ENCODE measurements at regions not wholly inside any gene's neighbourhood (a gene's known extent, or its start where the extent isn't known, plus 50 kb on each side); places are given as distances from the start of the nearest gene placed in this dataset.
A peak's percentile ranks its signal among the peaks of the same experiment; 100 is the strongest.
"Not testable (repeated sequence)": the region's sequence is repeated elsewhere in the genome, so short reads cannot be mapped to it uniquely, and the experiment has no call there.

DNA sequence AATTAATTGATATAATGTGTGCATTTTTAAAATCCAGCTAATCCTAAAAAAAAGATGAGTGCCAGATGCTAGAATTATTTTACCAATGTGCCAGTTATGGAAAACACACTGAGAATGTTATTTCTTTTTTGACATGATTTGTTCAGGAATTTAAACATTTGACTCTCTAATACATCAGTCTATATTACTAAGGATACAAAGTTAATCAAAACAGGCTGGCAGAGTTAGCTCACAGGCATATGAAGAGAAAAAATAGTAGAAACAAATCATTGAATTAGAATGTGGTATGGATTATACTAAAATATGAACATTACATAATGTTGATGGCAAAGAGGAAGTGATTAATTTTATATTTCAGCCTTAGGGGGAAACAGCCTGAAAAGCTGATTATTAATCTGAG lies 368.3 kb upstream of the GJE1 start:
- DNase-seq: no peak

DNA sequence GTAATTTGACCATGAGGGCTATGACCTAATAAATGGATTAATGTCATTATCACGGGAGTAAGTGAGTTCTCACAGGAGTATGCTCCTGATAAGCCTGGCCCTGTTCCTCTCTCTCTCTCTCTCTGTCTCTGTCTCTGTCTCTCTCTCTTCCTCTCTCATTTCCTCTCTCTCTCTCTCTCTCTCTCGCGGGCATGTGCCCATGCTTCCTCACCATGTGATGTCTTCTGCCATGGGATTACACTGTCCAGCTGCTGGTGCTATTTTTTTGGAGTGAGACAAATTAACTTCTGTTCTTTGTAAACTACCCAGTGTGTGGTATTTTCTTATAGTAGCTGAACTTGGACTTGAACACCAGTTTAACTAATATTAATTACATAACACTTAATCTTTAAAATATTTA lies 374.3 kb upstream of the GJE1 start:
- no peak for DNase-seq

DNA sequence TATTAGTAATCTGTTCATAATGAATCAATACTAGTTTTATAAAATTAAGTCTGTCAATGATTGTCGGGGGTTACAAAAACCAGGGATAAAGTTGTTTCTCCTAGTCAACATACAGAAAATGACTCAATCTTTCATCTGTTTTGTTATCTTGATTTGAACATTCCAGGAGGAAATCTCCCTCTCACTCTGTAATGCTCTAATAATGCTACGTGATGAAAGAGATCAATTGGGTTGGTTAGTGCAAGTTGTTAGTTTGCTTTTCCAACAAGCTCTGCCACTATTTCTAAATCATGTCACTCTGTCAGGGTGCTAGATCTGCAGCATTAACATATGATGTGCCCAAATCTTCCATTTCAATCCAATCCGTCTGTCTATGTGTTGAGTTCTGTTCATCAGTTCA lies 379.5 kb upstream of the GJE1 start:
- no peak for DNase-seq

DNA sequence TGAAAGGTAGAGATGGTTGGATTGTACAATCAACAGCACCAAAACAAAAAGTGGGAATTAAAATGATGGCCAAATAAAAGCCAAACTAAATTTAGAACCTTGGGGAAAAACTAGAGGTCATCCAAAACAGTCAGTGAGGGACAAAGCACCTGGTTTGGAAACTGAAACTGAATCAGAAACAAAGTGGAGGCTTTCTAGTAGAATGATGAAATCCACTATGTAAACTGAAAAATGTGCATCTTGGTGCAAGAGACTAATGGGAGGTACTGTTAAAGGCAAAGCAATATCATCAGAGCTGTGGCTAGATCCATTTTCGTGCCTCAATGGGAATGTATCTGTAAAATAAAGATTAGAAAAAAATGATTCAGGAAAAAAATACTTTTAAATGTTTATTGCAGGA lies 380.0 kb upstream of the GJE1 start:
- DNase-seq: no peak

DNA sequence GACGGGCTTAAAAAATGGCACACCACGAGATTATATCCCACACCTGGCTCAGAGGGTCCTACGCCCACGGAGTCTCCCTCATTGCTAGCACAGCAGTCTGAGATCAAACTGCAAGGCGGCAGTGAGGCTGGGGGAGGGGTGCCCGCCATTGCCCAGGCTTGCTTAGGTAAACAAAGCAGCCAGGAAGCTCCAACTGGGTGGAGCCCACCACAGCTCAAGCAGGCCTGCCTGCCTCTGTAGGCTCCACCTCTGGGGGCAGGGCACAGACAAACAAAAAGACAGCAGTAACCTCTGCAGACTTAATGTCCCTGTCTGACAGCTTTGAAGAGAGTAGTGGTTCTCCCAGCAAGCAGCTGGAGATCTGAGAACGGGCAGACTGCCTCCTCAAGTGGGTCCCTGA lies 386.4 kb upstream of the GJE1 start:
- DNase-seq: not testable (repeated sequence)

DNA sequence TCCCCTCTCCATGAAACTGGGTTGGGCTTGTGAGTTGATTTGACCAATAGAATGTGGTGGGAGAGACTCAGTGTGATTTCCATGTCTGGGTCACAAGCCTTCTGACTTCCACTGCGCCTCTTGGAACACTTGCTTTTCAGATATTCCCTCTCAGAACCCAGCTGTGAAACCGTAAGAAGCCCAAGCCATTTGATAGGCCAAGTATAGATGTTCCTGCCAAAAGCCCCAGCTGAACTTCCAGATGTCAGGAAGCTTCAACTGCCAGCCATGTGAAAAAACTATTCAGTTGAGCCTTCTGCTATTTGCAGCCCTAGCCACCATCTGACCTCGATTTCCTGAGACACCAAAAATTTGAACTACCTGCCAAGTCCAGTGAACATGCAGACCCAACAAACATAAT lies 387.8 kb upstream of the GJE1 start:
- DNase-seq: peak; percentile 63

DNA sequence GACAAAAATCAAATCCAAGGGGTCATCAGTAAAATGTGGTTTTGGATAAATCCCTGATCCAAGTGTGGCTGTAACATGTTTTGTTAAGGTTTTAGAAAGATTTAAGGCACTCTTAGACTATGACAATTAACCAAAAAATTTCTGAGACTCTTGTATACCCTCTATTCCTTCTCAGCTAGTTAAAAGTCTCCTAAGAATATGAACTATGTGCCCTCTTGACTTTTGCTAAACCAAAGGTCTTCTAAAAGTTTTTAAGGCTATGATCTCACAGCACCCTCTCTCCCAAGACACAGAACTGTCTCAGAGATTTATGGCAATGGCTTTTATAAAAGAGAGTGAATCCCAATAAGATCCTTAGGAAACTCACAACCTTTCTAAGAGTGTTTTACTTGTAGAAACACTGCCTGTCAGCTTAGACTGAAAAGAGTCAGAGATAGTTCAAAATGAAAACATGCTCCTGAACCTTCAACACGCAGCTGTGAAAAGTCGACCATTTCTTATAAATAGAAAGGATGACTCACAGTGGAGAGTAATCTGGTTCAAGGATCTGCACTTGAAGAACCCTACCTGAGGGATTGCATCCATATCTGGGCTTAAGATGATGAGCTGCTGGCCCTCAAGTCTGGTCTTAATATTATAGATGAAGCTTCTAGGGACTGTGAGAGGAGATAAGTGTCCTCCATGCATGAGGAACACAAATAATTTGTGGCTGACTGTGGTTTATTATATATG lies 388.4 kb upstream of the GJE1 start:
- no peak for DNase-seq

DNA sequence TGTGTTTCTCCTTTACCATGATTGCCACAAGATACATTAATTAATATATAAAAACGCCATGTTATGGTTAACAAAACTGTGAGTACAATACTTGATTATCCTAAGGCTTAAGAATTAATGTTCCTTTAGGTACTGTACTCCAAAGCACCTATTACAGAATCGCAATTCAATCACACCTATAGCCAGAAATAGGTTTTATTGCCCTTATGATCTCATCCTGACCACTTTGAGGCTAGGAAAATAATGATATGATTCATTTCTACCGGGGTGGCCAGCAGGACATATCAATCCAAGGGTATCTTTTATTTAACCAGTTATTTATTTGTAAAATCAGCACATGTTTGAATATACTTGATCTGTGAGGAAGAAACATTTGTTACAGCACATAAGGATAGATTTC lies 396.6 kb upstream of the GJE1 start:
- DNase-seq: no peak

DNA sequence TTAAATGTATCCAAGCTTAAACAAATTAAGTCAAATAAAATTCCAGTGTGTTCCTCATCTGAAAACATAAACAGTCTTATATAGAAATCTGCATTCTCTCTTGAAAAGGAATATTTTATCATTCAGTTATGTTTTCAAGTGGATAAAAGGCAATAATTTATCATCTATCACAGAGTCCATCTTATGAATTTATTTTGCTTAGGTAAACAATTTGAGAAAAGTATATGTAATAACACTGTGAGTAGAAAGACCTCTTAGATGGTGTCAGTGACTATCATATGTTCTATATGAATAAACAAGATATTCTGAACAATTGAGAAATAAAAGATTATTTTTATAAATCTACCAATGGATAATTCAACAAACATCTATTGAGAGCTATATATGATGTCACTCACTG lies 397.6 kb upstream of the GJE1 start:
- no peak for DNase-seq

DNA sequence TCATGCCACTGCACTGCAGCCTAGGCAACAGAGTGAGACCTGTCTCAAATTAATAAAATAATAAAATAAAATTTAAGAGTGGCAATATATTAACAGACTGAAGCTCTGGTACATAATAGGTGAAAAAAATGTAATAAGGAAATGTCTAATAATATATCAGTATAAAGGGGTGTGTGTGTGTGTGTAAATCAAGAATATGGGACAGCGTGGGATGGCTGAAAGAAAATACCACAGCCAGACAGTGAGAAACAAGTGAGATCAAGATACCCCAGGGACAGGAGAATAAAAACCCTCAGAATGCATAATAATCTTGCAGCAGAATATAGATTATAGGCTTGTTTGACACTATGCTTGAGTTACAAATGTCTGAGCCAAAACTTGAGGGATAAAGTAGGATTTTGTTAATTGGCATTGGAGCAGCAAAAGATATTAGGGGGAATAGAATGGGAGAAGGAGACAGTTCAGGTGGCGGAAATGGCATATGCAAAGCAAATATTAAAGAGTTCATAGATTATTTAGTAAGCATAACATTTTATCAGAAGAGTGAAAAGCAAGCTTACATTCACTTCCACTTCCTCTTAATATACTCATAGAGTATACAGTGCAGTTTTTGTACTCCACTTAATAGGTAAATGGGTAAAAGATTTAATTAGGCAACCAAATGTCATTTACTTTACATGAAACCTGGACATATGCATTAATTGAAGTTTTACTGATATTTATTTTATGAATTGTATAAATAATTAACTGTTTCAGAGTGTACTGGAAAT lies 398.5 kb upstream of the GJE1 start:
- no peak for DNase-seq

DNA sequence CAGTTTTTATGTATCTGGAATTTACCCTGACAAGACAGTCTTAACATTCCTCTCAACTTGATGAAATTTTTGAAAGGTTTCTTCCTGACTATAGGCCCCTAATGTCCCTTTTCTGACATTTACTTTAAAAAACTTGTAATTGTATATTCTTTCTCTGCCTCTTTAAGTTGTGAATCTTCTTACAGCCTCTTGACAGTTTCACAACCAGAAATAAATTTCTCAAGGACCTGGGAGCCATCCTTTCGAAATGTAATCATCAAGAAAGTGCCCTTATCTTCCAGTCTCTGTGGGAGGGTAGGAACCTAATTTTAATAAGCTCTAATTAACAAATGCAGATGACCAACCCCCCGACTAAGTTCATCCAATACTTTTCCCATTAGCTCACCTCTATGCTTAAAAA lies 403.6 kb upstream of the GJE1 start:
- no peak for DNase-seq

DNA sequence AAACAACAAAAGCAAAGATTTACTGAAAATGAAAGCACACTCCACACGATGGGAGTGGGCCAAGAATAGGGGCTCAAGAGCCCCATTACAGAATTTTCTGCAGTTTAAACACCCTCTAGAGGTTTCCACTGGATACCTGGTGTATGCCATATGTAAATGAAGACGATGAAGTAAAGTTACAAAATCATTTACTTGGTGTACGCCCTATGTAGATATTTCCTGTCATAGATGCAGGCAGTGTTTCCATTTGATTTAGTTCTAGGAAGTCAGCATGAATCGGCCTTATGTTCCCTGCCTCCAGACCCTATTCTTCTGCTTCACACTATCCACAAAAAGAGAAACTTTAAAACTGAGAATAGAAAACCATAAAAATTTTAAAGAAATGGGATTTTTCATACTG lies 404.4 kb upstream of the GJE1 start:
- no peak for DNase-seq

DNA sequence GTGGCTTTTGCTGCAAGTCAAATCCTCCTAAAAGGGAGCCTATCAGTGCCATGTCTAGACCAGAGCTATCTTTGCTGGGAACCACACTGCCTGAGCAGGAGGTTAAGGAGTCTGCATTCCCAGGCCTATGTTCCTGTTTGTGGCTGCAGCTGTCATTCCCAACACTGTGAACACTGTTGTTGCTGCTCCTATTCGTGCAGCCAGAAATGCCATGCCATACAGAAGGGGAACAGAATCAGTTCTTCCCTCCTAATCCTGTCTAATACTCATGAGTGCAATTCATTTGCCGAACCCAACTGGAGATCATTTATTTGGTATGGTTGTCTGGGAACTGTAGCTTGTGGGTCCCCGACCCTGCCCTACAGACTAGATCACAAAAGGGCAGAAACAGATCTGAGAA lies 406.5 kb upstream of the GJE1 start:
- DNase-seq: no peak

DNA sequence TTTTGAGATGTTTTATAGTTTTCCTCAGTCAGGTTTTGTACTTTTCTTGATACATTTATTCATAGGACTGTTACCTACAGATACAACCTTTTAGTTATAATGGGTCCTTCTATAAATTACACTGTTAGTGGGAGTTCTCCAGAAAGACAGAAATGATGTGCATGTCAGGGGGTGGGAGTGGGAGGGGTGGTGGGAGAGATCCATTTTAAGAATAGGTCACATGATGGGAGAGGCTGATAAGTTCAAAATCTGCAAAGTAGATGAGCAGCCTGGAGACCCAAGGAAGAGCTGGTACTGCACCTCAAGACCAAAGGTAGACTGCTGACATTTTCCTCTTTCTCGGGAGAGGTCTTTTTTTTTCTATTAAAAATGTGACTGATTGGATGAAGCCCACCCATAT lies 408.0 kb upstream of the GJE1 start:
- DNase-seq: no peak

DNA sequence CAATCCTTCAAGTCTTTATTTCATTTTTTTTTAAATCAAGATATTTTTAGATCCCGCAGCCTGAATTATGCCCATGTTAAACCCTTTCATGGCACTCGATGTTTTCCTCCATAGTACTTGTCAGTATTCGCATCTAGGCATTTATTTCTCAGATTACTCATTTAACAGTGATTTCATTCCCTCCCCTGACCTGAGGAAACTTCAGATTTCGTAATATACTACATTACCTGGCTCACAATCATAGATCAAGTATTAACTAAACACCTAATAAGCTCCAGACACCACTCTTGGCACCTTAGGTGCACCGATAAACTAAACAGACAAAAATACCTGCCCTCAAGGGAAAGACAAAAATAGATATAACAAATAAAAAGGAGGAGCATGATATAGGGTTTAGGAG lies 413.2 kb upstream of the GJE1 start:
- no peak for DNase-seq

DNA sequence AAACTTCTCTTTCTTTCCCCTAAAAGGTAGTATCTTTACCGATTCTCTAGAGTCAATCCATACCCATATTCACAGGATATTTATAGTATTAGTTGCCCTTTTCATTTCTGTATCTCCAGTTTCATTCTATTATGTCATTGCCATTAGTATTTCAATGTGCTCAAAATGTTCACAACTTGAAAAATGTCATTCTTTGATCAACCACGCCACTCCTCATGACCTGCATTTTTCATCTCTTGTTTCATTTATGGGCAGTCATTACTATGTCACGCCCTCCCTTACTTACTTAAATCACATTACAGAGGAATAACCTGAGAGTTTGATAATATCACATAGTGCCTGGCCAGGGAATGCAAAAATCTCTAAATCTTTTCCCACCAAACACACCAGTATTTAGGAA lies 427.3 kb upstream of the GJE1 start:
- DNase-seq: no peak

DNA sequence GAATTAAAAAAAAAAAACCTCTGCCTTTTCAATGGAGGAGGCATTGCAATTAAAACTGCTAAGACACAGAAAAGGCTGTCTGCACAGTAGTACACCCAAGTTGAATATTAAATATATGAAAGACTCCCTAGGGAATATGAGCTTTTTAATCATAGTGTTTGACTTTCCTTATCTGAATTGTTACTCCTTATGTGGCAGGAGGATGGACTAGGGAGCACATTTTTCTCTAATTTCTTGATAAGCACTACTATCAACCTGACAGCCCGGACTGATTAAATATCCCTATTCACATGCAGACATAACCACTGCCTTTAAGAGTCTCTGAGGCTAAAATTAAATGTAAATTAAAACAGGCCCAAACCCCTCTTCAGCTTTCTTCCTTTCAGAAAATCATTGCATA lies 428.6 kb upstream of the GJE1 start:
- no peak for DNase-seq

DNA sequence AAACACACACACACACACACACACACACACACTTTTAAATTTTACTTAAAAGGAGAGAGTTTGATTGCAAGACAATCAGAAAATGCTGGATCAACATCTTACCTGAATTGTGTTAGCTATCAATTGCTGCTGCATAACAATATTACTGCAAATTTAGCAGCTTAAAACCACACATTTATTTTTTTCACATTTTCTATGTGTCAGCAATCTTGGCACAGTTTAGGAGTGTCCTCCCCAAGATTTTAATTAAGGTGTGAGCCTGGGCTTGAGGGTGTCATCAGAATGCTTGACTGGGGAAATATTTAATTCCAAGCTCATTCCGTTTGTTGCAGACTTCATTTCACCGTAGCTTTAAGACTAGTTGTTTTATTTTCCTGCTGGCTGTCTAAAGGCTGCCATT lies 431.0 kb upstream of the GJE1 start:
- no peak for DNase-seq

DNA sequence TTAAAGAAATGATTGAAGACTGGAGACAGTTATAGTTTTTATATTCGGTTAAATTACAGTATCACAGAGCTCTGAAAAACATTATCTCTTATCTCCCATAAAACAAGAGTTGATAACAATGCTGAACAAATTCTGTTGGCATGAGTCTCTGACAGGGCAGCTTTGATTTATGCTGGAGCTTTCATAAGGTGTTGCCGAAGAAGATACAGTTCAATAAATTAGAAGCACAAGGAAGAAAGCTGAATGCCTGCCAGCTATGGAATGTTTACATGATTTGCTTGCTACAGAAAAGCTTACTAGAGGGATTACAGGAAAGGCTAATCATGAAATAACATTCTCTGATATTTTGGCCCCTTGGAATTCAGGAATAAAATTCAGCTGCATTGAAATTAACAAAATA lies 431.9 kb upstream of the GJE1 start:
- no peak for DNase-seq

DNA sequence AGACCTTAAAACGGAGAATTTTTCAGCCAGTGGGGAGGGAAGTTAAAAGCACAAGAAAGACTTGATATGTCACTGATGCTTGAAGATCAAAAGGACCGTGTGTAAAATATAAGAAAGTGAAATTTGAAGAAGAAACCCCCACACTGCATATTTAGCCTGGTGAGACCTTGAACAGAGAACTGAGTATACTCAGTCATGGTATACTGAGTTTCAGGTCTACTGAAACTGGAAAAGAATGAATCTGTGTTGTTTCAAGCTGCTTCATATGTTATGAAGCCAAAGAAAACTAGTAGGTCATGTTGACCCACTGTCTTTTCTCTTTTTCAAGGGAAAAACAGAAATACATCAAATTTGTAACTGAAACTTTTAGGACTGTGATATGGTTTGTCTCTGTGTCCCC lies 443.8 kb upstream of the GJE1 start:
- no peak for DNase-seq

DNA sequence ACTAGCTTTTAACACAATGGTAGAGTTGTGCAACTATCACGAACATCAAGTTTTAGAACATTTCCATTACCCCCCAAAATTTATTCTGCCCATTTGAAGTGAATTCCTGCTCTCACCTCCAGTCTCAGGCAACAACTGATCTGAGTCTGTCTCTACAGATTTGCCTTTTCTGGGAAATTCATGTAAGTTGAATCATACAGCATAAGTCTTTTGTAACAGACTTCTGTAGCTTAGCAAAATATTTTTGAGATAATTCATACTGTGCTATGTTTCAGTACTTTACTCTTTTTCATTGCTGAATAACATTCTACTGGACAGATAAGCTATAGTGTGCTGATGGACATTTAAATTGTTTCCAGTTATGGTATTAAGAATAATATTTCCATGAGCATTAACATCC lies 447.3 kb upstream of the GJE1 start:
- DNase-seq: no peak

DNA sequence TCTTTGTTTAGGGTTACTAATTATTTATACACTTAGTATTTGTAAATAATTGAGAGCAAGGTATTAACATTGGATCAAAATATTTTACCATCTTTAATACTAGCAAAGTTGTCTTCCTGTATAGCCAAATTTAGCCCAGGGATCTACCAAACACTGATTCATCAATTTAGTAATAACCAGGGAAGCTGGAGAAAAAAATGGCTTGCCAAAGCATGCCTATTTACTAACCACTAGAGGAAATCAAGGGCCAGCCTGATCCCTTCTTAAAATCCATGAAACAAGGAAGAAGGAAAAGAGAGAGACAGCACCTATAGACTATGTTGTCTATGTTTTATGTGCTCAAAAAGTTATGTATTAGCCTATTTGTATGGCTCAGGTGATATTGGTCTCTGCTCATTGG lies 450.3 kb upstream of the GJE1 start:
- DNase-seq: no peak

DNA sequence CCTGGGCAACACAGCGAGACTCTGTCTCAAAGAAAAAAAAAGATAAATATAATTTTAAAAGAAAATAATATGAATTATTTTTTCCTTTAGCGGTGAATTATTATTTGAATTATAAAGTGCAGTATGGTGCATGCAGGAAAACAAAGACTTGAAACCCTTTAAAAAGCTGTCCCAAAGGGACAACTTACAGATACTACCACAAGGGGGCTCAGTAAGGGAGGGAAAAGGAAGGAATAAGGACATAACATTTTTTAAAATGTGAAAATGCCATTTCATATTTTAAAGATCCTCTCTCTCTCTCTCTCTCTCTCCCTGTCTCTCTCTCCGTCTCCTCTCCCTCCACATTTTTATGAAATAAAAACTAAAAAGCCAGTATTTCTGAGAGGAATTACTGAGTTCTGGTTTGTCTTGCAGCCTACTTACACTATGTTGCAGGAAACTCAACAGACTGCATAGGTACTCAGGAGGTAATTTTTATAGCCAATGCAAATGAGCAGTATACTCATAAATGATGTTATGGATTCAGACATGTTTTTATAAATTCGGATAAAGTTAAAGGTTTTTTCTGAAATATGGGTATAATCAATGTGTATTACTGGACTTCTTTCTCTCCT lies 455.0 kb upstream of the GJE1 start:
- DNase-seq: no peak

DNA sequence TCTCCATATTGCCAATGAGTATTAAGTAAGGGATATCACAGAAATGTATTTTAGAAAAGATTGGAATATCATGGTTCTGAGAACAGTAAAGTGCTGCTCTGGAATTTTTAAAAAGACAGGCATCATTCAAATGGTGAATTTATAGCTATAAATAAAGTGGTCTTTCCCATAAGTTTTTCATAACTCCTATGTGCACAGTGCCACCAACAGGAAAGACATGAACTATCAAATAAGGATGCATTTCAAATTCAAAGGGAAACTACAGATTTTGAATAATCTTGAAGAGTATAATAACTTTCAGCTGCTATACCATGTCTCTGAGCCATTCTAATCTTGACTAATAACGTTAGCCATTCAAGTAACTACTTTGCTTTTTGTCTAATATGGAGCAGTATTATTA lies 456.8 kb upstream of the GJE1 start:
- DNase-seq: no peak

DNA sequence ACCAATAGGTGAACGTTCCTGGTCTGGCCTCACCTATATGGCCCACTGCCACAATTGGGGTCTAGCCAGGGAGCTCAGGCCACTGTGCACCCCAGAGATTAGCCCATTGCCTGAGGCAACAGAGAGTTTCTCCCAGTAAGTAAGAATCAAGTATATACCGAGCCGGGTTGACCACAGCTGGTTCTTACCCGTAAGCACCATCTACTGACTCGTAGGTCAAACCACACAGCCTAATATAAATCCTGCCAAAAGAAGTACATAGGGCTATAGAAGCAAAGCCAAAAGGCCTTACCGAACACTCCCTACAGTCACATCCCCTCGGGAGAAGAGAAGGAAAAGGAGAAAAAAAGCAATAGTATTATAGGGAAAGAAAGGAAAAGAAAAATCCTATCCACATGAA lies 463.6 kb upstream of the GJE1 start:
- no peak for DNase-seq

Data from right forelimb (tissue), 1 donor.